ENCODE measurements at regions not wholly inside any gene's neighbourhood (a gene's known extent, or its start where the extent isn't known, plus 50 kb on each side); places are given as distances from the start of the nearest gene placed in this dataset.

- TF ChIP-seq EZH2 (IDR thresholded peaks at IDR 0.05; ENCODE audit: borderline replicate concordance): no peak
- no peak for TF ChIP-seq EZH2phosphoT487 (IDR thresholded peaks at IDR 0.05; ENCODE audit: low read depth, severe bottlenecking, unreplicated experiment)
- TF ChIP-seq, protein P1, sequence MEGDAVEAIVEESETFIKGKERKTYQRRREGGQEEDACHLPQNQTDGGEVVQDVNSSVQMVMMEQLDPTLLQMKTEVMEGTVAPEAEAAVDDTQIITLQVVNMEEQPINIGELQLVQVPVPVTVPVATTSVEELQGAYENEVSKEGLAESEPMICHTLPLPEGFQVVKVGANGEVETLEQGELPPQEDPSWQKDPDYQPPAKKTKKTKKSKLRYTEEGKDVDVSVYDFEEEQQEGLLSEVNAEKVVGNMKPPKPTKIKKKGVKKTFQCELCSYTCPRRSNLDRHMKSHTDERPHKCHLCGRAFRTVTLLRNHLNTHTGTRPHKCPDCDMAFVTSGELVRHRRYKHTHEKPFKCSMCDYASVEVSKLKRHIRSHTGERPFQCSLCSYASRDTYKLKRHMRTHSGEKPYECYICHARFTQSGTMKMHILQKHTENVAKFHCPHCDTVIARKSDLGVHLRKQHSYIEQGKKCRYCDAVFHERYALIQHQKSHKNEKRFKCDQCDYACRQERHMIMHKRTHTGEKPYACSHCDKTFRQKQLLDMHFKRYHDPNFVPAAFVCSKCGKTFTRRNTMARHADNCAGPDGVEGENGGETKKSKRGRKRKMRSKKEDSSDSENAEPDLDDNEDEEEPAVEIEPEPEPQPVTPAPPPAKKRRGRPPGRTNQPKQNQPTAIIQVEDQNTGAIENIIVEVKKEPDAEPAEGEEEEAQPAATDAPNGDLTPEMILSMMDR (IDR thresholded peaks at IDR 0.05; ENCODE audit: poor library complexity): no peak
- Histone ChIP-seq H4K20me1 (ENCODE audit: insufficient read depth, poor library complexity, severe bottlenecking) (no peaks in the 10 kb centered on the region), H3K79me2 (no peaks in the 10 kb centered on the region), H3K9me3 (ENCODE audit: low read depth) (no peaks in the 10 kb centered on the region), H3K4me2 (no peak overlapping the region), H3K27me3 (no peaks in the 10 kb centered on the region), H3K9me2 (replicated peaks; ENCODE audit: insufficient read depth) (no peaks in the 10 kb centered on the region), H2AFZ (no peak overlapping the region), H3K36me3 (replicated peaks; ENCODE audit: insufficient read depth, low read depth) (no peaks in the 10 kb centered on the region), H3K27ac (no peak overlapping the region), H3K4me1 (ENCODE audit: insufficient read depth) (no peaks in the 10 kb centered on the region), H3K4me3 (no peak overlapping the region)
- no peak for DNase-seq (ENCODE audit: low spot score)
These were observed 639.3 kb downstream of the TOX3 start for GRCh38 chr16:51907680-51908079.

DNA sequence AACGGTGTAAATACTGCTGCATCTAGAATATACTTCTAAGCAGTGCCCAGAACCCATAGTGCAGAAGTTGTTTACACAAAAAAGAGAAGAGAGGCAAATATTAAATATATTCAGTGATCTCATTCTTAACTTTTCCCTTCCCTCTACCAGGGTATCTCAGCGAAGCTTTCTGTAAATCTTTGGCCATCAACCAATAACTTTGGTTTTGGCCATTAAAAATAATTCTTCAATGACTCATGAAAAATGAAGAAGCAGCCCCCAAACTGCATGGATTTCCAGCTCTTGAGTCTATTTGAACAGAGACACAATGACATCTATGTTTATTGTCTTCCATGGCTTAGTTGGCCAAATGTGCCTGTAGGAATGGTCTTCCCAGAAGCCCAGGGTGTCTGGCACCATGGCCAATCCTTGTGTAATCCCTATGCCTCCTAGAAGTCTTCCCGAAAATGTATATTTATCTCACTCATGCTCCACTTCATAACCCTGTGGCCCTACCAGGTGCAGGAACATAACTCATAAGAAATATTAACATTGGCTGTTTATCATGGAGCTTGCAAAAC, 646.6 kb downstream of the TOX3 start:
- TF ChIP-seq, protein P1 (IDR thresholded peaks at IDR 0.05; ENCODE audit: poor library complexity): no peak
- TF ChIP-seq EZH2 (IDR thresholded peaks at IDR 0.05; ENCODE audit: borderline replicate concordance) (no peak), EZH2phosphoT487 (IDR thresholded peaks at IDR 0.05; ENCODE audit: low read depth, severe bottlenecking, unreplicated experiment) (no peak)
- no peaks in the 10 kb centered on the region for H4K20me1 ChIP-seq (ENCODE audit: insufficient read depth, poor library complexity, severe bottlenecking)
- H3K79me2 ChIP-seq: no peaks in the 10 kb centered on the region
- no peak for DNase-seq (ENCODE audit: low spot score)
- H3K27ac ChIP-seq: no peak overlapping the region
- H3K9me2 ChIP-seq (replicated peaks; ENCODE audit: insufficient read depth): no peaks in the 10 kb centered on the region
- H2AFZ ChIP-seq: no peak overlapping the region
- H3K4me1 ChIP-seq (ENCODE audit: insufficient read depth): no peaks in the 10 kb centered on the region
- H3K4me3 ChIP-seq: no peak overlapping the region
- no peak overlapping the region for H3K4me2 ChIP-seq
- no peaks in the 10 kb centered on the region for H3K9me3 ChIP-seq (ENCODE audit: low read depth)
- no peaks in the 10 kb centered on the region for H3K36me3 ChIP-seq (replicated peaks; ENCODE audit: insufficient read depth, low read depth)
- WGBS (ENCODE audit: low lambda C conversion rate, missing lambda C conversion rate): 85% methylated on average over 3 of the region's 3 CpGs
- no peaks in the 10 kb centered on the region for H3K27me3 ChIP-seq

DNA sequence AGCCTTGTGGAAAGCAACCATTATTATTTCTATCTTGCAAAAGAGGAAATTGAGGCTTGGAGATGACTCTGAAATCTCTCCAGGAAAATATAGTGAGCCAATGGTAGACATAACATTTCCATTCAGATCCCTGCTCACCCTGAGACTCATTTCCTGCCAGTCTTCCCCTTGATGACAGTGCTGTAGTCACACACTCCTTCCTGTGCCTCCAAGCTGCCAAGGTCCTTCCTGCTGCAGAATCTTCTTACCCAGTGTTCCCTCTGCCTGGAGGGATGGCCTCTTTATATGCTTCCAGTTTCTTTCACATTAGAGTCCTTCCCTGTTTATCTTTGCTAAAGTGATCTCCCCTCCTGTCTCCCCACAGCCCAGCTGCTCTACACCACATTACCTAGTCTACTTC, 648.1 kb downstream of the TOX3 start:
- Histone ChIP-seq H3K27ac (no peak overlapping the region), H3K27me3 (no peaks in the 10 kb centered on the region), H2AFZ (no peak overlapping the region), H3K9me2 (replicated peaks; ENCODE audit: insufficient read depth) (no peaks in the 10 kb centered on the region), H3K4me2 (no peak overlapping the region), H3K4me1 (ENCODE audit: insufficient read depth) (no peaks in the 10 kb centered on the region), H3K4me3 (no peak overlapping the region), H3K79me2 (no peaks in the 10 kb centered on the region), H3K36me3 (replicated peaks; ENCODE audit: insufficient read depth, low read depth) (no peaks in the 10 kb centered on the region), H4K20me1 (ENCODE audit: insufficient read depth, poor library complexity, severe bottlenecking) (no peaks in the 10 kb centered on the region), H3K9me3 (ENCODE audit: low read depth) (no peaks in the 10 kb centered on the region)
- DNase-seq (ENCODE audit: low spot score): no peak
- TF ChIP-seq EZH2 (IDR thresholded peaks at IDR 0.05; ENCODE audit: borderline replicate concordance): no peak
- TF ChIP-seq, protein P1 (IDR thresholded peaks at IDR 0.05; ENCODE audit: poor library complexity): no peak
- TF ChIP-seq EZH2phosphoT487 (IDR thresholded peaks at IDR 0.05; ENCODE audit: low read depth, severe bottlenecking, unreplicated experiment): no peak

DNA sequence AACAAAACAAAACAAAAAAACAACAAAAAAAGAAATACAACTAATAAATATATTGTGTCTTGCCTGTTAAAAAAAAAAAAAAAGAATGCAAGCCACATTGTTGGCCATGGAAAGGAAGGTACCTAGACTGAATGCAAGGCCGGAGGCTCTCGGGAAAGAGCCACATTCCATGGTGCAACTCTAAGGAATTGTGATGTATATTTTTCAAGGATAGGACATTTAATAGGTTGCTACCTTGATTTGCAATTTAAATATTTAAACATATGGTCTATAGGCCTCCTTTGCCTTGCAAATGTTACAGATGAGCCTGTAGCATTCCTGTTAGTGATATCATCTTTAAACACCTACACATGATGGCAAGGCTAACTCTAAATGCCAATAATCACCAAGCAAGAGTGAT, 650.9 kb downstream of the TOX3 start:
- Histone ChIP-seq H2AFZ (no peak overlapping the region), H3K4me1 (ENCODE audit: insufficient read depth) (no peaks in the 10 kb centered on the region), H3K79me2 (no peaks in the 10 kb centered on the region), H3K4me2 (no peak overlapping the region), H3K27ac (no peak overlapping the region), H3K36me3 (replicated peaks; ENCODE audit: insufficient read depth, low read depth) (no peaks in the 10 kb centered on the region), H3K9me2 (replicated peaks; ENCODE audit: insufficient read depth) (no peaks in the 10 kb centered on the region), H3K27me3 (no peaks in the 10 kb centered on the region), H4K20me1 (ENCODE audit: insufficient read depth, poor library complexity, severe bottlenecking) (no peaks in the 10 kb centered on the region), H3K4me3 (no peak overlapping the region), H3K9me3 (ENCODE audit: low read depth) (no peaks in the 10 kb centered on the region)
- DNase-seq (ENCODE audit: low spot score): no peak
- WGBS (ENCODE audit: low lambda C conversion rate, missing lambda C conversion rate): 91% methylated on average over 2 of the region's 2 CpGs
- TF ChIP-seq, protein P1 (IDR thresholded peaks at IDR 0.05; ENCODE audit: poor library complexity): no peak
